ENCODE measurements at regions not wholly inside any gene's neighbourhood (a gene's known extent, or its start where the extent isn't known, plus 50 kb on each side); places are given as distances from the start of the nearest gene placed in this dataset.

GRCh38 chr2:128521482-128521881 is 202.8 kb upstream of the HS6ST1 start:
- TF ChIP-seq POLR2A (IDR thresholded peaks at IDR 0.05): no peak
- TF ChIP-seq, protein P1, sequence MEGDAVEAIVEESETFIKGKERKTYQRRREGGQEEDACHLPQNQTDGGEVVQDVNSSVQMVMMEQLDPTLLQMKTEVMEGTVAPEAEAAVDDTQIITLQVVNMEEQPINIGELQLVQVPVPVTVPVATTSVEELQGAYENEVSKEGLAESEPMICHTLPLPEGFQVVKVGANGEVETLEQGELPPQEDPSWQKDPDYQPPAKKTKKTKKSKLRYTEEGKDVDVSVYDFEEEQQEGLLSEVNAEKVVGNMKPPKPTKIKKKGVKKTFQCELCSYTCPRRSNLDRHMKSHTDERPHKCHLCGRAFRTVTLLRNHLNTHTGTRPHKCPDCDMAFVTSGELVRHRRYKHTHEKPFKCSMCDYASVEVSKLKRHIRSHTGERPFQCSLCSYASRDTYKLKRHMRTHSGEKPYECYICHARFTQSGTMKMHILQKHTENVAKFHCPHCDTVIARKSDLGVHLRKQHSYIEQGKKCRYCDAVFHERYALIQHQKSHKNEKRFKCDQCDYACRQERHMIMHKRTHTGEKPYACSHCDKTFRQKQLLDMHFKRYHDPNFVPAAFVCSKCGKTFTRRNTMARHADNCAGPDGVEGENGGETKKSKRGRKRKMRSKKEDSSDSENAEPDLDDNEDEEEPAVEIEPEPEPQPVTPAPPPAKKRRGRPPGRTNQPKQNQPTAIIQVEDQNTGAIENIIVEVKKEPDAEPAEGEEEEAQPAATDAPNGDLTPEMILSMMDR (IDR thresholded peaks at IDR 0.05): no peak

All from thyroid gland (tissue), 4 donors.